T-helper 1 cell (primary cell): ENCODE measurements at regions not wholly inside any gene's neighbourhood (a gene's known extent, or its start where the extent isn't known, plus 50 kb on each side); places are given as distances from the start of the nearest gene placed in this dataset.

Experiments
- DNase-seq, 5 donors: peaks; one replicate each; pipeline ENCODE4 v3.0.0-alpha.2; 2012 to 2020

DNA sequence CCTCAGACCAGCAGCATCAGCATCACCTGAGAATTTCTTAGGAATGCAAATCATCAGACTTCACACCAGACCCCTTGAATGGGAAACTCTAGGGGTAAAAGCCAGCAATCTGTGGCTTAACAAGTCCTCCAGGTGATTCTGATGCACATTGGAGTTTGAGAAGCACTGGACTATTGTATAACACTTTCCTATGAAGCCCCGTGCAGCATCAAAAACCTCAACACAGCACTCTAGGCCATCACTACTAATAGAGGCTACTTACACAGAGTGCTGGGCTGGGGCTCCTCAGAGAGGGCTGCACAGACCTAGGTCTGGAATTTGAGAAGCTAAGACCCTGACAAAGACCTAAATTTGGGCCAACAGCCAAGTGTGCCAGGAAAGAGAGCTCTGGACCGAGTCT, 95.7 kb upstream of the ARAP3 start:
- no peak for DNase-seq

DNA sequence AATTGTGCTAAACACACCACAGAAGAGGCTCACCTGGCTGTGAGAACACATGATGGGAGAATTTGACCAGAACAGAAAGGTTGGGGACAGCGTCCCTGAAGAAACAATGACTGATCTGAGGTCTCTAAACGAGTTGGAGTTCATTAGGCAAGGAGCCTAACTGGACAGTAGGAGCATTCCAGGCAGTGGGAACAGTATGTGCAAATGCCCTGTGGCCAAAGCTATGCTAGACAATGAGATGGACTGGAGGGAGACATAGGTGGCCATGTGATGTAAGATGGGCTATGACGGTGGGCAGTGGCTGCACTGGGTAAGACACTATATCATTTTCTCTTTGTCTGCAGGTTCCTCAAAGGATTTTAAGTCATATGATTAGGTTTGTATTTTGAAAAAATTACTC, 95.1 kb upstream of the ARAP3 start:
- DNase-seq, result no peak

DNA sequence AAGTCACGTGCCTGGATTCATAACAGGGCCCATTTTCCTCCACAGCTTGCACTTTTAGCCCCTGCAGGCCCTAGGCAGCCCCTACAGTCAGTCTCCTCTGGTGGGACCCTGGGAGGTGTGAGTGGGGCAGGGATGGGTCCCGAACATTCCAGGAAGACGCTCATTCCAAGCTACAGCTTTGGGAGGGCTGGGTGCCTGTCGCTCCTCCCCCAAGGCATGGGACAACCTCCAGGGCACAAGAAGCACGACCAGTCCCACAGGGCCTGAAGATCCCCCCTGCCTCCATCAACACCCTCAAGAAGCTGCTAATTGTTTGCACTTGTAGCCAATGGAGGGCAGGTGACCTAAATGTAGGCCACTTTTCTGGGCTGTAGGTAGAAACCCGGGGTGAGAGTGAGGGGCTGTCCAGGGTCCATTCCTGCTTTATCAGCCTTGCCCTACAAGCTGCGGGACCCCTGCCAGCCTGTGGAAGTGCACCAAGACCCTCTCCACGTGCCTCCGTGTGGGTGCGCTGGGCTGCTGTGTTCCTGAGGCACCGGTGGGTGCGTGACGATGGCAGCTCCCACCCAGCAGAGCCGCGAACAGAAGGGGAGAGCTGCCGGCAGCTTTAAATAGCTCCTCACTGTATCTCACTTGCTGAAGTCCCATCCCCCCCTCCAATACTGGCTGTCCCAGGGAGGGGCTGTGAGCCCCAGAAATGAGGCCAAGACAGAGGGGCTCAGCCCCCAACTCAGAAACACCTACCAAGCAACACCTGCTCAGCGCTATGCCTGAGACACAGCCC, 91.9 kb upstream of the ARAP3 start:
- no peak for DNase-seq

DNA sequence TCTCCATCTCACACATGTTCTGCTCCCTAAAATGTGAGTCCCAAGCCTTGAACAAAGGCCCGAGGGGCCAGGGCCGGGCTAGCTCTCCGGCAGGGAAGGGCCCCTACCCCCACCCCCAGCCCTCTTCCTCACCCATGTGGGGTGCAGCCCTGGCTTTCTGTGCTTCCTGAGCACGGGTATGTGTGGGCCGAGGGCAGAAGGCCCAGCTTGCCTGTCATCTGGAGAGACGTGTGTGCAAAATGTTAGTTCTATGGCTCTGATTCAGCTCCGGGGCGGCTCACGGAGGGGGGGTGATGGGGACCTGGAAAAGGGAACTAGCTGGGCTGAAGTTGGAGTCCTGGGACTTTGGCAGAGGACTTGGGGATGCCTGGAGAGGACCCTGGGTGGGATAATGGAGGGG, 90.3 kb upstream of the ARAP3 start:
- no peak for DNase-seq

DNA sequence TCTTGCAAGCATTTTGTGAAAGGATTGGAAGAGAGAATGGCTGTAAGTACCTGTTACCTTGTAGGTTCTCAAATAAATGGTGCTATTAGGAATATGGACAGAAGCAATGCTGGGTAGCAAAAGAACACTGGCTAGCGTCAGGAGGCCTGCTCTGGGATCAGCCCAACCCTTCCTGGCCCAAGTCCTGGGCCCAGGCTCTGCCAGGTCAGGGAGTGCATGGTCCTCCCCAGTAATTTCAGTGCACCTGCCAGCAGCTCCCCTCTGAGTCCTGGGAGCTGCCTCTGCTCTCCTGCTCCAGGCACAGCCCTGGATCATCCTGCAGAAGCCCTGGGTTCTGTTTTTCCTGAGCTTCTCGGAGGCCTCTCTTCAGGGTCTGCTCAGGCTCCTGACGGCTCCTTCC, 89.5 kb upstream of the ARAP3 start:
- DNase-seq, result no peak

DNA sequence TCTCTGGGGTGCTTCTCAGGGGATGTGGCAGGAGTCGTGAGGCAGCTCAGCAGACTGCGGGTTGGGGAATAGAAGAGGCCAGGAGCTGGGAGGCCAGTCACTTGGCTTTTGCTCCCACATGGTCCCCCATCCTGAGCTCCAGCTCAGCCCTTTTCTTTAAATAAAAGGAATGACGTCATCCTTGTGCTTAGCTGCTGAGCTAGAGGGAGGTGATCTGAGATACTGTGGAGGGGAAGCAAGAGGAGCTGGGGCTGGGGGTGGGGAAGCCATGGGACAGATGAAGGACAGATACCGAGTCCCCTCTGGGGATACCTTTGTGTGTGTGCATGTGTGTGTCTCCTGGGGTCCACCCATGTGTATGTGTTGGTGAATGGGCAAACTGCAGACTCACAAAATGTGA, 89.0 kb upstream of the ARAP3 start:
- no peak for DNase-seq

DNA sequence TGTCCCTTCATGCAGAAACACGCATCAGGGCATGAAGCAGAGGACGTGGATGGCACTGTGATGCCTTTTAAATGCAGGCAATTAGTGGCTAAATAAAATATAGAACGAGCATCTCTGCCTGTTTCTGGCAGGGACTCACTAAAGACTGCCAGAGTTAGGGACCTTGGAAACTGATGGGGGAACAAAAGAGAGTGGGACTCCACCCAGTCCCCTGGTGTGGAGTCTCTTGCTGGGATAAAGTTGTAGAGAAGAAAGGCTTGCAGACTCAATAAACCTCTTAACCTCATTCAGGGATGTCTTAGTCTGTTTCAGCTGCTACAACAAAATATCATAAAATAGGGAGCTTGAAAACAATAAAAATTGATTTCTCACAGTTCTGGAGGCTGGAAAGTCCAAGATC, 87.6 kb upstream of the ARAP3 start:
- no peak for DNase-seq

DNA sequence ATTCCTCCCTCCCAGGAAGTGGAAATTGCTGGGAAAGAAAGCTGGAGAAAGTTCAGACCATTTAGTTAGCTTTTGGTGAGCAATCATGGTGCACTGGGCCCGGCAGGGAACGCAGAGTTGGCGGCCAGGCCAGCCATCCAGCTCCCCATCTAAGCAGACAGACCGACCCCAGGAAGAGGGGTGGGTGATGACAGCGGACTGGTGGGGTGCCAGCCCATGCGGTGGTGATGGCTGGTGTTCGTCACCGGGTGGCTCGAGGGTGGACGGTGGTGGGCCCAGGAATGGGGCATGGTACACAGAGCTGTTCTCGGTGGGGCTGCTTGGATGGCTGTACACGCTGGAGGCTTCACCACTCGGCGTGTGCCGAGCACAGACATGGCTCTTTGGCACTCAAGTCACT, 85.6 kb upstream of the ARAP3 start:
- DNase-seq, result no peak

DNA sequence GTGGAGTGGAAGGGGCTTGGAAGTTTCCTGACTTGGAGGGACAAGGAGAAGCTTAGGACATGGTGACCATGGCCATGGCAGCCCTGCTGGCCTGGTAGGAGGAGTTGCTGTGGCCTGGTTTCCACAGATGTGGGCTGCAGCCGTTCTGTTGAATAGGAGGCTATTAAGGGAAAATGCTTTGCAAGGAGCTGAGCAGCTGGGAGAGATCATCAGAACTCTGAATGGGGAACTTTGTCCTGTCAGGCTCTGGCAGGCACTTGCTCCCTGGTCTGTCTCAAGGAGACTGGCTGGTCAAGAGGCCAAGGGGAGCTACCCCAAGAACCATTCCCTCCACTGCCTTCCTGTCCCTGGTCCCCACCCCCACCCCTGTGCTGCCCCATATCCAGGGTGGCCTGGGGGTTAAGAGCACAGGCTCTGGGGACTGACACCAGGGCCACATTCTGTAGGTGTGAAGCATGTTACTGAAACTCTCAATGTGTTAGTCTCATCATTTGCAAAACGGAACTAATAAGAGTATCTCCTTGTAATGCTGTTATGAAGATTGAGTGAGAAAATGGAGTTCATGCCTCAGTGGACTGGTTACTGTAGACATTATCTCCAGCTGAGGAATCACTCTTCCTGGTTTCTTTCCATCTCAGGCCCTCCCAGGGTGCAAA, 84.0 kb upstream of the ARAP3 start:
- DNase-seq, result no peak

DNA sequence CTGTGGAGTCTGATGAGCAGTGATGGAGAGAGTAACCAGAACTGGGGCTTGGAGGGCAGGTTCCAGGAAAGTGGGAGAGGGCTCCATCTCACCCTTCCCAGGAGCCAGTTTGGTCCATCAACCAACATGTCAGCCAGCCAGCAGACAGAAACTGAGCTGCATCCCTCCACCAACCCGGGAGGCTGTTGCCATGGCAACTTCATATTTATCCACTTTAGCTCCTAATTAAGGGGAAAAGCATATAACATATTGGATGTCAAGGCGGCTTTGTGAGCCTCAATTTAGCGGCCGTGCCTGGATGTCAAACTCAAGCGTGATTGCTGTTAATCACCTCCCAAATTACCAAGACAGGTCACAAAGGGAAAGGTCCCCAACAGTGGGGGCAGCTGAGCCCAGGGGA, 81.5 kb upstream of the ARAP3 start:
- no peak for DNase-seq

DNA sequence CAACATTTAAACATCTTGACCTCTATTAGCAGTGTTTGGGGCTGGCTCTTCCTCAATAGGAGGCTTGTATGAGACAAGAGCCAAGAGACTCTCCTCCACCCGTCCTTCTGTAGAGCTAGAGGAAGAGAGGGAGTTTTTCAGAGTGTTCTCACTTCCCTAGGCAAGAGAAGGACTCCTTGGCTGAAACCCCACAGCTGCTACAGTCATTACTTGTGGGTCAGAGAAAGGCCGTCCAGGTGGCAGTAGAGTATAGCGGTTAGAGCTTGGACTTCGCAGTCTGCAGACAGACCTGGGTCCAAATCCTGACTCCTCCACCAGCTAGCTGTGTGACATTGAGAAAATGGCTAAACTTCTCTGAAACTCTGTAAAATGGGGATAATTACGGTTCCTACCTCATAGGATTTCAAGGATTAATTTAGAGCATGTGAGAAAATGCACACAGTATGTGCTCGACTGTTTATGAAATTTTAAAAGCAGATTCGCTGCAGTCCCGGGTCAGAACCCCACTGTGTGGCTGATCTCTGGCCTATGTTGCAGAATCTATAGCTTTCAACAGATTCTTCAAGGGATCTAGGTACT, 80.8 kb upstream of the ARAP3 start:
- DNase-seq, result no peak

DNA sequence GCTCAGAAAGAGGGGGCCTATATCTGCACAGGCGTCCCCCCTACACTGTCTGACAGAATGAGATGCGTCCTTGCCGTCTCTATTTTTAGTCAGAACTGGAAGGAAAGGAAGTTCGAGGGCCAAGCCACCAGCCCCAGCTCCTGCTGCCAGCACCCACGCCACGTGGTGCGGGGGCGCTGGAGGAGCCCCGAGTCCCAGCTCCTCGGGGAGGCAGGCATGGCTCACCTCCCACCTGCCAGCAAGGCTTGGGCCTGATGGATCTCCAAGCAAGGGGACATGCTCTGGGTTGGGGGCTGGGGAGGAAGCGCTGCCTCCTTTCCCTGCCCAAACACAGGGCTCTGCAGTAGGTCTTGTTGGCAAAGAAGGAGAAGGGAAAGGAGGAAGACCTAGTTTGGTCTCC, 80.3 kb upstream of the ARAP3 start:
- no peak for DNase-seq

DNA sequence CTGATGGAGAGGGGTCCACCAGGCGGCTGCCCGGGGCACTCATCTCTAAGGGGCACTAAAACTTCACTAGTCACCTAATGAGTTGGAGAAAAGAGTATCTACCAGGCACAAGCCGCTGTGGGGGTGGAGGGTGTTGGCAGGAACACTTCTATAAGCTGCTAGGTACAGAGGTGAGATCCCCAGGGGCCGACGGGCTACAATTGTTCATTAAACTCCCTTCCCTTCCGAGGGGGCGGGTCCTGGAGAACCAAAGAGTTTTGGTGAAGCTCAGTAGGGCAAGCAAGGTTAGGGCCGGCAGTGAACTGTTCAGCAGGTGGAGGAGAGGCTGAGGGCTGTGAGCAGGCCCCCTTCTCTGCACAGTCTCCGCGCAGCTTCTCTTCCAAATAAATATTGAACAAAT, 78.7 kb upstream of the ARAP3 start:
- DNase-seq, result no peak

DNA sequence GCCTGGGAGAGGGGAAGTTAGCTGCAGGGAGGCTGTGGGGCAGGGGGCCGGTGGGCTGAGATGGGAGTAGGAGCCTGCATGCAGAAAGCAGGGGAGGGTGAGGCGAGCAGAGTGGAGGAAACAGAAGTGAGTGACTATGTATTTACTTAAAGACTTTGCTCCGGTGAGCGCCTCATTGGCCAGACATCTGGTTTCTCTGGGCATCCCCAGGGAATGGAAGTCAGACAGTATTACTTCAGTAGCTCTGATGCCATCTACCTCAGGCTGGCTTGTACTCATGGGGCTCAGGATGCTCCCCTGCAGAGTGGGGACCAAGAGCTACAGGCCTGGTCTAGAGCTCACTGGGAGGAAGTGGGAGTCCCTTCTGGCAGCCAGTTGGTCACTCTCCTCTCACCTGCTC, 78.2 kb upstream of the ARAP3 start:
- DNase-seq, result no peak

DNA sequence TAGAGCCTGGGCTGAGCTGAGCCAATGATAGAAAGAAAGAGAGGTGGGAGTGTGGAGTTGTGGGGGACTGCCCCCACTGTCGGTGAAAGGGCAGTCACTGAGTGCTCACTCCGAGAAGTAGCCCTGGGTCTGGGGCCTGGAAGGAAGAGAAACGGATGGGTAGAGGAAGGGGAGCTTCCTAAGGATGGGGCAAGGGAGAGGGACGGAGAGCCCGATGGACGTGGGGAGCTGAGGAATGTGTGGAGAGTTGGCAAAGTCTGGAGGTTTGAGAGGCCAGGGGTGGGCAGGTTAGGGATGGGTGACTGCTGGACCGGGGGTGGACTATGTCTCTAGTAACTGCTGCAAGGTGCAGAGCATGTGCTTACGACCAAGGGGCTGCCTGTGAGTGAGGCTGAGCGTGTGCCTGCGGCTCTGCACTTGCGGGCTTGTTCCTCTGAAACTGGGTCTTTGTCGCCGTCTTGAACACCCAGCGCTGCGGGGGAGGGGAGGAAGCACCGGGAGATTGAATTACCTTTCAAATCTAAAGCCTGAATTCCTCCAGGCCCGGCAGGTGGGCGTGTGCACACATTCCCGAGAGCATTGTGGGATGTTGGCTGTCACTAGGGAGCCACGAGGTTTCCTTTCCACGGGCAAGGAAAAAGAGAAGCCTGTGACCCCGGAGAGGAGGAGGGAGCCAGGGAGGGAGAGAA, 76.4 kb upstream of the ARAP3 start:
- no peak for DNase-seq

DNA sequence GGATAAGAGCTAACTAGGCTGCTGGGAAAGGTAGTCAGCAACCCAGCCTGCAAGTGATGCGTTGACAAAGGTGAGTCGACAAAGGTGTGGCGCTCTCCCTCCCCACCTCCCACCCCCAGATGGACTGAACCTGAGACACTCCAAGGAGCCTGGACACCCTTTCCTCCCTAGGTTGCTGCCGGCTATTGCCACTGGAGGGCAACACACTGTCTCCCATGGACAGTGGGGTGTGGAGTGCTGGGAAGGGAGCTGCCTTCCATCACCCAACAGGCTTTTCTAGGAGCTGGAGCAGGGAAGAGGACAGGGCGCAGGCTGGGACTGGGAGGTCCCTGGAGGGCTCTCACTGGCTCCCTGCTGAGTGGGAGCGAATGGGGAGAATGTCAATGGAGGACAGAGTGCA, 75.4 kb upstream of the ARAP3 start:
- no peak for DNase-seq

DNA sequence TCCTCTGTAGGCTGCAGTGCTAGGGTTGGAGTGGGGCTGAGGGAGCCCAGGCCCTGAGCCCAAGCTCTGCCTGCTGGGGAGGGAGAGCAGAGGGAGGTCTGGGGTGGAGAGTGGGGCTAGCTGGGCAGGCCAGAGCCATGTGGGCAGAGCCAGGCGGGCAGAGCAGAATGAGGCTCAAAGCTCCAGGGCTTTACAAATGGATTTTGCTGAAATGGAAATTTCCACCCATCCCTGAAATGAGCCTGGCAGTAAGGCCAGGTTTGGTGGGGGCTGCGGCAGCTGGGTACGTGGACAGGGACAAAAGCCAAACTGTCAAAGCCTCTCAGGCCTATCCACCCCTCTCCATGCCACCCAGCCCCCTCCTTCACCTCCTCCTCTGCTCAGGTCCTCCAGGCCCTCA, 74.2 kb upstream of the ARAP3 start:
- DNase-seq, result no peak

DNA sequence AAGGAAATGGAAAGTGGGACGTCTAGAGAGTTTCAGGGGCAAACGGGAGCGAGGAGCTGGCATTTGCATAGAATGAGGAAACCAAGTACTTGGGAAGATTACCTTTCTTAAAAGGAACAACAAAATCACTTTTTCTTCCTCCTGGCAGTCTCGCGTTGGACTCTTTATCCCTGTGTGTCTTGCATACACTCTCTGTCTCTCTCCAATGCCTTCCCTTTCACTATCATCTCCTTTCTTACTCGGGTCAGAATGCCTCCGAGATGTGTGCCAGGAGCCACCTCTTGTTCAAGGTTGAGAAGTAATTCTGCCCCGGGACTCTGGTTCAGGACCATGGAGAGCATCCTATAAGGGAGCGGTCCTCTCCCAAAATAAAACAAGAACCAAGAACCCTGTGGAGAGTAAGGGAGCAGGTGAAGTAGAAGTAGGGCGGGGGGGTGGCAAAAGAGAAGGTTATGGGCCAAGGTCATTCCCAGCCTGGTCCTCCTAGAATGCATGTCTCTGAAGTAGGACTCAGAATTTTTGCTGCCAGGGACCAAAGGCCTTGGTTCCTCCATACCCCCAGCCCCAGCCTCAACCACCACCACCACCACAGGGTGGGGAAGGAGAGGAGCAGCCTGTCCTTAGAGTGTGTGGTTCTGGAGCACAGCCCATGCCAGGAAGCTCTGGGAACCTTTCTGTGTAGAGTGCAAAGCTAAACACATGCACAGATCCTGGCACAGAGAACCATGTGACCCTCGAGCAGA, 72.1 kb upstream of the ARAP3 start:
- peak in 1 of 5 donors; percentile 5 for DNase-seq

DNA sequence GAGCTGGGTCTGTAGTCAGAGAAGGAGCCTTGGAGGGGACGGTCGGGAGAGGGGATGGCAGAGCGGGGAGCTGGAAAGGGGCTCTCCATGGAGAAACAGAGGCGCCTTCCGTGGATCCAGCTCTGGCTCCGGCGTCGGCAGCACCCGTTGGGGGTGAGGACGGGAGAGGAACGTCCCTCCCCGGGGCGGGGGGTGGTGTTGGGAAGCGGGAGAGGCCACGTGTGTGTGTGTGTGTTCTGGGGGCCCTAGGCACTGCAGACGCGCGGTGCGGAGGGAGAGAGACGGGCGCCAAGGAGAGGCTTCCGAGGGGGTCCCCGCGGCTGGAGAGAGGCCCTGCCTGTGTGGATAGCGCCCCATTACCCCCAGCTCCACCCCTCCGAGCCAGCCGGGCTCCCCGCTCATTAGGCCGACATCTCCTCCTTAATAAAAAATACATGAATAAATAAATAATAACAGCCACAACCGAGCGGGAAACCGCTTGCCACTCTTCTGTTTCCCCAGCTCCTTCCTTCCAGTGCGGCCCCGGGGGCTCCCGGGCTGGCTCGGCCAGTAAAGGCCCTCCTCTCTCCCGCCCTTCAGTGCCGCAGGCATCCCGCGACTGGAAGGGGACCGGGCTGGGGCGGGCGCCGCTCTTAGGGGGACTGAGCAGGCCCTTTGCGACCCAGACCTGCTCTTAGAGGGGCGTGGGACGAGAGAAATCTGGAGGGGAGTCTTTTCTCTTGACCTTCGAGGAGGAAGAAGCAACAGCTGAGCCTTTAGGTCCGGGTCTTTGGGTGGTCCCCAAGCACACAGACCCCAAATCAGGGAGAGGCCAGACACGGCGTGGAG, 71.3 kb upstream of the ARAP3 start:
- DNase-seq, result no peak

DNA sequence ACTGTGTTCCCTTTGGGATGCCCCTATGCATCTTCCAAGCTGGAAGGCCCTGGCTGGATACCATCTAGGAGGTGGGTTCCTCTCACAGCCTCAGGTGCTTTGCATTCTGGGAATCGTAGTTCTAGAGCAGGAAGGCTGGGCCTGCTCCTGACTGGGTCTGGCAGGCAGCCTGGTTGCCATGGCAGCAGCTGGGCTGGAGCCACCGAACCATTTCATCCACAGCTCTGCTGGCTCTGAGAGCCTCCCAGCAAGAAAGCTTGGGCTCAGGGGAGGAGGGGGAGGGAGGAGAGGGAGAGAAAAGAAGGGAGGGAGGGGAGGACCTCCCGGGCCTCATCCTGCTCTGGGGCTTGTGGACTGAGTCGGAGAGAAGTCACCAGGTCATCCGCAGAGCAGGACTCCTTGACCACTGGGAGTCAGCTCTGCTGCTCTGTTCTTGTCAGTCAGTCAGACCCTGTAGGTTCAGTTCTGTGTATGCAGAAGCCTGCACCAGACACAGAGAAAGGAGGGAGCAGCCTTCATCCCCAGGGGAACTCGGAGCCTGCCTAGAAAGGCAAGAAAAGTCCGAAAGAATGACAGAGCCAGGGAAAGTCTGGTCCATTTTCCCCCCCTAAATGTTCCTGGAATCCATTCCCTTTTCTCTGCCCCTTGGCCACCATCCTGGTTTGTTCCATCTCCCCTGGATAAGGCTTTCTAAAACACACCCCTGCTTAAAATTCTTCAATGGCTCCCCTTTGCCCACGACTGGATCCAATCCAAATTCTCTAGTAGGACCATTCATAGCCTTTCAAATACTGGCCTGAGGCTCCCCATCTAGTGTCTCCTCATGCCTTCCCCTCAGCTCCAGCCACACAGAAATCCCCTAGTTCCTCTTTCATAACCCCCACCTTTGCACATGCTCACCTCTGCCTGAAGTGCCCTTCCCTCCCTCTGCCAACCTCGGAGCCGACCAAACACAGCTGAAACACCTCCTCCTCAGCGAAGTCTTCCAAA, 65.4 kb upstream of the ARAP3 start:
- DNase-seq, result no peak

DNA sequence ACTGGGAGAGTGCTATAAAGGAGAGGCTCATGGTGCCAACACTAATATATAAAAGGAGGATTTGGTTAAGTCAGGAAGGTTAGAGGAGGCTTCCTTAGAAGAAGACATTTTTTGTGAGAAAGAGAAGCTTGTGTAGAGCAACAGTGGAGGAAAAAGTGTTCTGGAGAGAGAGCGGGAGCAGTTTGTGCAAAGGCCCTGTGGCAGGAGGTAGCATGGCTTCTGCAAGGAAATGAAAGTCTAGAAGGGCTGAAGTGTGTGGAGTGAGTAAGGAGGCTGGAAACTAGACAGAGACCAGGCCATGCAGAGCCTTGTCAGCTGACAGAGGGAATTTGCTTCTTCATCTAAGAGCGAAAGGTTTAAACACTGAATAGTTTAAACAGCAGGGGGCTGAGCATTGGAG, 64.4 kb upstream of the ARAP3 start:
- DNase-seq, result no peak
